Gastrocnemius medialis (tissue), 4 donors: ENCODE measurements at regions not wholly inside any gene's neighbourhood (a gene's known extent, or its start where the extent isn't known, plus 50 kb on each side); places are given as distances from the start of the nearest gene placed in this dataset.
A peak's percentile ranks its signal among the peaks of the same experiment; 100 is the strongest.
"Not testable (repeated sequence)": the region's sequence is repeated elsewhere in the genome, so short reads cannot be mapped to it uniquely, and the experiment has no call there.

Source experiments
- ATAC-seq, 2 donors: fragments of 150-250 bp; one replicate each; pipeline ENCODE4 v1.9.1; 2016
- DNase-seq, 2 donors: peaks; one replicate each; pipeline ENCODE4 v3.0.0-alpha.2; 2019
- H3K27ac ChIP-seq, 4 donors: fragments of 200-600 bp; sonication (generic); 1 replicate in 1 of 4; 2 replicates in 3 of 4; pipeline ENCODE4 v1.5.1; 2016 to 2018; ENCODE audit warnings: mild to moderate bottlenecking in 2 of 4, moderate library complexity in 1 of 4
- H3K27me3 ChIP-seq, 3 donors: fragments of 200-600 bp; sonication (generic) in 2 of 3; 1 replicate in 1 of 3; 2 replicates in 2 of 3; pipeline versions ENCODE4 v1.5.1 to v1.6.0; 2016 to 2019; ENCODE audit warnings: mild to moderate bottlenecking in 1 of 3, moderate library complexity in 1 of 3
- H3K36me3 ChIP-seq, 2 donors: fragments of 200-600 bp; sonication (generic) in 1 of 2; one replicate each; pipeline ENCODE4 v1.5.1; 2017 to 2018
- H3K4me1 ChIP-seq, 2 donors: fragments of 200-600 bp; sonication (generic) in 1 of 2; one replicate each; pipeline ENCODE4 v1.5.1; 2016 to 2017; ENCODE audit warnings: mild to moderate bottlenecking in 2 of 2
- H3K4me3 ChIP-seq, 4 donors: fragments of 200-600 bp; sonication (generic) in 3 of 4; 1 replicate in 1 of 4; 2 replicates in 3 of 4; pipeline ENCODE4 v1.5.1; 2016 to 2019; ENCODE audit warnings: mild to moderate bottlenecking in 2 of 4
- H3K9me3 ChIP-seq, 3 donors: fragments of 200-600 bp; sonication (generic) in 2 of 3; 1 replicate in 1 of 3; 2 replicates in 2 of 3; pipeline ENCODE4 v1.5.1; 2016 to 2019
- POLR2A ChIP-seq, 2 donors: fragments of 450-650 bp; IDR thresholded peaks; one replicate each; pipeline ENCODE4 v1.6.1; 2017; ENCODE audit warnings: antibody characterized with exemption in 2 of 2, mild to moderate bottlenecking in 2 of 2, moderate library complexity in 2 of 2
- in situ Hi-C, 4 donors: fragments of 200-750 bp; cut with MboI; loops; one replicate each; pipeline versions ENCODE4 v1.15.0 to v1.8.0; 2017; ENCODE audit warnings: low sequenced_read_pairs in 4 of 4
- intact Hi-C: fragments of 100-400 bp; cut with DNase I; formaldehyde crosslinking; loops from one replicate; pipeline ENCODE4 v1.15.1; 2023; ENCODE audit warnings: low total_unique reads
- TF ChIP-seq, protein P1 (sequence below), 5 experiments: fragments of 450-650 bp in 3 of 5; fragments of 200-600 bp in 2 of 5; sonication (generic) in 2 of 5; IDR thresholded peaks in 4 of 5; conservative IDR thresholded peaks in 1 of 5; 1 replicate in 4 of 5; 2 replicates in 1 of 5; pipeline ENCODE4 v1.5.1; 2016 to 2019; ENCODE audit warnings: antibody characterized with exemption in 5 of 5, mild to moderate bottlenecking in 3 of 5, moderate library complexity in 3 of 5

DNA sequence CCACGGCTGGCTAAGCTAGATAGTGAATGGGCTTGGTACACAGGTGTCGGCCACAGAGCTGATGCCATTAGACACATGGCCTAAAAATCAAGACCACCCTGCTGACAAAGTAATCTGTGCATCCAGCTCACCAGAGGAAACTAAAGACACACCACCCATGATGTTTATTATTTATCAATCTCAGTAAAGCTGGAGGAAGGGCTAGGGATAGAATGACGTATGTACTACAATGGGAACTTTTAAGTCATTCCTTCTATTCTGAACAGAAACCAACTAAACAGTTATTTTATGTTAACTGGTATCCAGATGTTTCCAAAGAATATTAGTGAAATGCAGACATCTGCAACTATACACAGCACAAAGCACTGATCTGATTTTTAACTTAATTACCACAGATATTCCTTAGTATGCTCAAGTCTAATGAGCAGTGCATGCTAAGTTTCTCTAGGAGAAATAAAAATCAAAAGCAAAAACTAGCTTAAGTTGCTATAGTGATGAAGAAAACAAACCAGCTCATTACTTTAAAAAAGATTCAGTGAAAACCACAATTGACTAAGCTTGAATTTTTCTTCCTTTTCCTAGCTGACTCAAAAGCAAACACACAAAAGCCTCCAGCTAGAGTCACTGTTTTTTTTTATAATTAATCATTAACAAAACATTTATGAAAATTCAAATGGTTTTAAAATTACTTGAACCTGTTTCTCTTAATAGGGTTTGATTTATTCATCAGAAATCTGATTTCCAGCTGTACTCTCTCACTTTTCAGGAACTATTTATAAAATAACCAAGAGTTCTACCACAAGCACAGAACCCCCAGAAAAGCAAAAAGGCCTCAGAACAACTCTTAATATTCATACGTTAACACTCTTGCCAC lies 129.0 kb upstream of the PTPN20 start:
- intact Hi-C loops, in situ Hi-C loops, H3K27ac ChIP-seq, H3K4me3 ChIP-seq, DNase-seq, H3K4me1 ChIP-seq, H3K9me3 ChIP-seq, H3K36me3 ChIP-seq, H3K27me3 ChIP-seq, ATAC-seq: not testable (repeated sequence)

DNA sequence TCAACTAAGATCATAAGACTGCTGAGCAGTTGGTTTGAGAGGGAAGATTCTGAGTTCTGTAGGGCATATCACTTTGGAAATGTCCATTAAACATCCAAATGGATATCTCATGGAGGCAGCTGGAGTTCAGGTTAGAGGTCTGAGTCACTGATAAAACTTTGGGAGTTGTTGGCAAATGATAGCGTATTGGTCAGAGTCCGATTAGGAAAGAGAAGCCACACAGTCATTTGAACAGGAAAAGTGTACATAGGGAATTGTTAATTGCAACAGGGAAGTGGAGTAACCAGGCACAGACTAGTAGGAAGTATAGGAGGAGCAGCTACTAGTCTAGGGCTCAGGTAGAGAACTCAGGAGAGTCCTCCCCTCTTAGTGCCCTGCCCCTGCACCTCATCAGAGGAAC lies 126.6 kb upstream of the PTPN20 start:
- ATAC-seq, in situ Hi-C loops, H3K27me3 ChIP-seq, H3K4me3 ChIP-seq, H3K36me3 ChIP-seq, H3K4me1 ChIP-seq, intact Hi-C loops, DNase-seq, H3K9me3 ChIP-seq, H3K27ac ChIP-seq: not testable (repeated sequence)

DNA sequence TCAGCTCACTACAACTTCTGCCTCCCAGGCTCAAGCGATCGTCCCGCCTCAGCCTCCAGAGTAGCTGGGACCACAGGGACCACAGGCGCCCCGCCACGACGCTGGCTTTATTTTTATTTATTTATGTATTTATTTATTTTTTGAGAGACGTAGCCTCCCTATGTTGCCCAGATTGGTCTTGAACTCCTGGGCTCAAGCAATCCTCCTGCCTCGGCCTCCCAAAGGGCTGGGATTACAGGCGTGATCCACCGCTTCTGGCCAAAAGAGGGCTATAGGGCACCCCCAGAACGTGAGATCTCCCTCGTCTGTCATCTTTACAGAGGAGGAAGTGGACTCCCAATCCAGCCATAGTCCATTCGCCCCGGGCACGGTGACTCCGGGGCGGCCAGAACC lies 125.1 kb upstream of the PTPN20 start:
- ATAC-seq, H3K27me3 ChIP-seq, H3K9me3 ChIP-seq, in situ Hi-C loops, H3K36me3 ChIP-seq, intact Hi-C loops, H3K4me1 ChIP-seq, DNase-seq: not testable (repeated sequence)
- peak overlapping the region; percentile 79 to 86 (median 82) for H3K27ac ChIP-seq
- H3K4me3 ChIP-seq: peak overlapping the region; percentile 67 to 76 (median 70)

DNA sequence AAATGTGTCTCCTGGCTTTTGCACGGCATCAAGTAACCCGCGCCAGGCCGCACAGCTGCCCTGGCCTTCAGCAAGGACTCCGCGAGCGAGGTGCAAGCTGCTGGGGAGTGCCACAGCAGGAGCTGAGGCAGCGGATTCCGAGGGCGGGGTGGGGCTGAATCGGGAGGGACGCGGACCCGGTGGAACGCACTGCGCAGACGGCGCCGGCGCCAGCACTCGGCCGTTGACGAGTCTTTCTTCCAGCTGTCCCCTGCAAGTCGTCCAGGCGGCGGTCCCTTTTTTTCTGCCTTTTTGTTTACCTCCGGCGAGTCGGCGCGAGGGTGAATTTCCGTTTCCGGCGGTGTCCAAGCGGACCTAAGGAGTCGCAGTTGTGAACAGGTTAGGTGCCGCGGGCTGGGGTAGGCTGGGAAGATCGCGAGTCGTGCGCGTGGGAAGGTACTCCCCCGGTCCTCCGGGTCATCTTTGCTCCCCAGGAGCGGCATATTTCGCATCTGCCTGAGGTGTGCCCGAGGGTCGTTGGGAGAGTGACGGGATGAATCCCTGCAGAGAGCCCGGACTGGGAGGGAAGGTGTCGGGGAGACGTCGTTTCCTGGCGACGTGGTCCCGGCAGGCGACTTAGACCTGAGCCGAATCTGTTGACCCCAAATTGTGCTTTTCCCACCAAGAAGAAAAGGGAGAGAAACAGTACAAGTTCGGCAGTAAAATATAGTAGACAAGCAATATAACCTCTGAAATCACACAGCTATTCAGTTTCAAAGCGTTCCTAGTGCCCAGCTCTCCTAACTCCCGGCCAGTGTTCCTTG lies 124.5 kb upstream of the PTPN20 start:
- in situ Hi-C loops: not testable (repeated sequence)

DNA sequence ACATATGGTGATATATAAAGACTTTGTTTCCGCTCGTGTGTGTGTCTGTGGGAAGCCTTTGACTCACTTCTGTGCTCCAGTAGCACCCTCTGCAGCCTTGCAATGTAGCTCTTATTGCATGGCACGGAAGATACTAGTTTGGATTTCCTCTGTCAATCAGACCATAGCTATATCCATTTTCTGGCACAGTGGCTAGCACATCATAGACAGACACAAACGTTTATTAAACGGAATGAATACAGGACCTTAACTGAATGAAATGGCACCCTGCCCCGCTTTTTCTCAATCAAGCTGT lies 124.0 kb upstream of the PTPN20 start:
- DNase-seq (peak in 1 of 2 donors; percentile 6), ATAC-seq (peak; percentile 20 to 34)
- in situ Hi-C loops (no loop called here), intact Hi-C loops (no loop called here)
- no peak for TF ChIP-seq POLR2A (IDR thresholded peaks at IDR 0.05)
- TF ChIP-seq, protein P1, sequence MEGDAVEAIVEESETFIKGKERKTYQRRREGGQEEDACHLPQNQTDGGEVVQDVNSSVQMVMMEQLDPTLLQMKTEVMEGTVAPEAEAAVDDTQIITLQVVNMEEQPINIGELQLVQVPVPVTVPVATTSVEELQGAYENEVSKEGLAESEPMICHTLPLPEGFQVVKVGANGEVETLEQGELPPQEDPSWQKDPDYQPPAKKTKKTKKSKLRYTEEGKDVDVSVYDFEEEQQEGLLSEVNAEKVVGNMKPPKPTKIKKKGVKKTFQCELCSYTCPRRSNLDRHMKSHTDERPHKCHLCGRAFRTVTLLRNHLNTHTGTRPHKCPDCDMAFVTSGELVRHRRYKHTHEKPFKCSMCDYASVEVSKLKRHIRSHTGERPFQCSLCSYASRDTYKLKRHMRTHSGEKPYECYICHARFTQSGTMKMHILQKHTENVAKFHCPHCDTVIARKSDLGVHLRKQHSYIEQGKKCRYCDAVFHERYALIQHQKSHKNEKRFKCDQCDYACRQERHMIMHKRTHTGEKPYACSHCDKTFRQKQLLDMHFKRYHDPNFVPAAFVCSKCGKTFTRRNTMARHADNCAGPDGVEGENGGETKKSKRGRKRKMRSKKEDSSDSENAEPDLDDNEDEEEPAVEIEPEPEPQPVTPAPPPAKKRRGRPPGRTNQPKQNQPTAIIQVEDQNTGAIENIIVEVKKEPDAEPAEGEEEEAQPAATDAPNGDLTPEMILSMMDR (IDR thresholded peaks at IDR 0.05 in 4 of 5, conservative IDR thresholded peaks at IDR 0.05 in 1 of 5): no peak
- Histone ChIP-seq H3K27ac (peak overlapping the region; percentile 79 to 86 (median 82)), H3K4me1 (peaks cover 0 to 6% of the 10 kb centered on the region in 2 donors), H3K27me3 (no peaks in the 10 kb centered on the region), H3K4me3 (peak overlapping the region; percentile 67 to 76 (median 70)), H3K9me3 (no peaks in the 10 kb centered on the region), H3K36me3 (no peaks in the 10 kb centered on the region)

More for the DNA sequence above, 124.5 kb upstream of the PTPN20 start:
- peak overlapping the region; percentile 67 to 76 (median 70) for H3K4me3 ChIP-seq
- H3K27ac ChIP-seq: peak overlapping the region; percentile 79 to 86 (median 82)
- H3K9me3 ChIP-seq, H3K4me1 ChIP-seq, H3K36me3 ChIP-seq, H3K27me3 ChIP-seq, intact Hi-C loops: not testable (repeated sequence)
- ATAC-seq: peak; percentile 97
- DNase-seq: peak; percentile 58 to 82

DNA sequence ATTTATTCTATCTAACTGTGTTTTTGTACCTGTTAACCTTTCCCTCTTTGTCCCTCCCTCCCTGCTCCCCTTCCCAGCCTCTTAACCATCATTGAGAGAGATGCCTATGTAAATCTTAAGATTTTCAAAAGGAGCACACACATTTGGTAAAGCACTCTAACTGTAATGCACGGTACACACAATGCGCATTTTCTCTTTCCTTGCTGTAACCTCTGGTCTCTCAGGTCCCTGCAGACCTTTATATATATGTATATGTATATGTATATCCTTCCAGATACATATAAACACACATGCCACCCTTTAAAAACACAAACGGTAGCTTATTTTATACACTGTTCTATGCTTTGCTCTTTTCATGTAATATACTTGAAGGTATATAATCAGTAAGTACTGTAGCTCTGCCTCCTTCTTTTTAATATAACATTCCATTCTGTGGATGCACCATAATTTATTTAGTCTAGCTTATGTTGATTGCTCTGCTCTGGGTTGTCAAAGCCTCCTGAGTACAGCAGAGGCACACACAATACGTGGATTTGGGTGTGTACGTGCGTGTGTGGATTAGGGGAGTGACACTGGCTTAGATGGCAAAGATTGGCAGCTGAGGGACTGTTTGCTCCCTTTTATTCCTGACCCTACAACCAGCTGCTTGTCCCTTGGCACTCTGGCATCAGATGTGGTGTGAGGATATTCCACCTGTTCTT lies 118.4 kb upstream of the PTPN20 start:
- in situ Hi-C loops, H3K4me1 ChIP-seq, H3K9me3 ChIP-seq, DNase-seq, H3K27me3 ChIP-seq, H3K36me3 ChIP-seq, intact Hi-C loops, ATAC-seq, H3K27ac ChIP-seq, H3K4me3 ChIP-seq: not testable (repeated sequence)

DNA sequence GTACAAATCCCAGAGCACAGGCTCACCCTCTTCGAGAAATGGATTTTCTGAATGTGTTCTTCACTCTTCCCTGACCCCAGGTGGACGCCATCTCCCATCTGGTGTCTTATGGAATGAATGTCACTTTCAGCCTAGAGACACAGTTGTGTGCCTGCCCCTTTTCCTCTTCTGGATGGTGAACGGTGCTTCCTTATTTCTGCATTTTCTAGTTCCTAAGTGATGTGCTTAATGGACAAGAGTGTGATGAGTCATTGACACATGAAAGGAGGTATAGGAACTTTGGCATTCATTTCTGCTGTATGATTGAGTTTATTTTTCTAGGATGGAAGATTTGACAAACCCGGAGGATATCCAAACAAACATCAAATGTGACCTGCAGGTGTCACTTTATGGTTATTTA lies 114.9 kb upstream of the PTPN20 start:
- ATAC-seq, H3K4me3 ChIP-seq, H3K27ac ChIP-seq, H3K9me3 ChIP-seq, H3K36me3 ChIP-seq, DNase-seq, H3K27me3 ChIP-seq, intact Hi-C loops, in situ Hi-C loops, H3K4me1 ChIP-seq: not testable (repeated sequence)

DNA sequence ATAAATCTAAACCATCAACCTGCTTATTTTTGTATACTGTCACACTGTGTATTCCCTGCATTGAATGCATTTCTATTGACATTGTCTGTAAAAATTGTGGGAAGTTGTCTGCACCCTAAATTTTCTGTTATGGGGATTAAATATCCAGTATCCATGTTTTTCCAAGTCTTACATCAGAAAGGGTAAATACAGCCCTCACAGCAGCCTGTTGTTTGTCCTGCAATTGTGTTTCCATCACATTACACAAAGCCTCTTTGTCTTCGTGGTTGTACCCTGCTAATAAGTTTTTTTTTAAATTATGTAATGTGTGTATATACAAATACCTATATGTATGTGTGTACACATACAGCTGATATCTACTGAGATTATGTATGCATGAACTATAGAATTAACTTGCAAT lies 109.2 kb upstream of the PTPN20 start:
- H3K27me3 ChIP-seq, H3K36me3 ChIP-seq, H3K27ac ChIP-seq, H3K9me3 ChIP-seq, DNase-seq, H3K4me1 ChIP-seq, H3K4me3 ChIP-seq, intact Hi-C loops, in situ Hi-C loops, ATAC-seq: not testable (repeated sequence)

DNA sequence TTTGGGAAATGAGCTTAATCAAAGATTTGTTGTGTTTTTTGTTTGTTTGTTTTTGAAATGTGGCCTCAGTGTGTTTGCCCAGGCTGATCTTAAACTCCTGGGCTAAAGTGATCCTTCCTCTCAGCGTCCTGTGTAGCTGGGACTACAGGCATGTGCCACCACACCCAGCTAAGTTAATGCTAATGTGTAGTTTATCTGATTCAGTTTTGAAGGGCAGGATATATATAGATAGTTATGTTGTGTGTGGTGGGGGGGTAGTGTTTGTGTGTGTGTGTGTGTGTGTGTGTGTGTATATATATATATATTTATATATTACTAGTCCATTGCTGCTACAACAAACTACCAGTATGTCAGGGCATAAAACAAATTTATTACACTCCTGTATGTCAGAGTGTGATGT lies 108.1 kb upstream of the PTPN20 start:
- DNase-seq: not testable (repeated sequence)

DNA sequence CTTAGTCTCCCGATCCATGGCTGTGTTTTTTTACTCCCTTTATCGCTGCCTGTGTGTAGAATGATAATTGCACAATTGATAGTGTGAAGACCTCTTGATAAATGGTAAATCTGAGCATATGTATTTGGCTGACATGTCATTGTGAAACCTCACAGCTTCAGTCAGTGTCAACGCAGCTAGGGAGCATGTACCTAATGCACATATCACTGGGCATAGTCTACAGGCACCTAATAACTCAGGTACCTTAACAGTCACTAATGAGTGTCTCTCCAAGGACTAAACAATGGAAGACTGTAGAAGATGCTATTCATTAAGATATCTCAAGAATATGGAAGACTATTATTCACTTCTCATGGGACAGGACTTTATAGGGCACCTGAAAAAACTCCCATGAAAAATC lies 101.0 kb upstream of the PTPN20 start:
- H3K4me3 ChIP-seq, H3K9me3 ChIP-seq, ATAC-seq, in situ Hi-C loops, H3K4me1 ChIP-seq, DNase-seq, H3K36me3 ChIP-seq, intact Hi-C loops, H3K27me3 ChIP-seq, H3K27ac ChIP-seq: not testable (repeated sequence)

More for the DNA sequence above, 108.1 kb upstream of the PTPN20 start:
- H3K36me3 ChIP-seq, H3K27ac ChIP-seq, H3K4me1 ChIP-seq, ATAC-seq, in situ Hi-C loops, H3K4me3 ChIP-seq, H3K27me3 ChIP-seq, H3K9me3 ChIP-seq, intact Hi-C loops: not testable (repeated sequence)
